ENCODE measurements at regions not wholly inside any gene's neighbourhood (a gene's known extent, or its start where the extent isn't known, plus 50 kb on each side); places are given as distances from the start of the nearest gene placed in this dataset.

DNA sequence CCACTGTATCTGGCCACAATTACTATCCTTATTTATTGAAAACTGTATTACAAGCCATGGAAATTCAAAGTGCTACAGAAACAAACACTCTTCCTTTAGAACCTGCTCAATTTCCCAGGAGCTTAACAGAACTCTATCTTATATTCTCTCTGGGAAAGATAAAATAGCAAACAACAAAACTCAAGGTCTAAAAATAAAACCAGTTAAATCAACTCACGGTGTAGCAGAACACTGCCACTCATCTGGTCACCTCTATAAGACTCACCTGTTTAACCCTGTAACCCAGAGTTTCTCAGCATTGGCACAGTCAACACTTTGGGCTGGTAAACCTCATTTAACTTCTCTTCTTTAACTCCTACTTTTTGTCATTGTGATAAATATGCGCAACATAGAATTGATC is 348.9 kb downstream of the DCHS2 start:
- TF ChIP-seq, protein P1, sequence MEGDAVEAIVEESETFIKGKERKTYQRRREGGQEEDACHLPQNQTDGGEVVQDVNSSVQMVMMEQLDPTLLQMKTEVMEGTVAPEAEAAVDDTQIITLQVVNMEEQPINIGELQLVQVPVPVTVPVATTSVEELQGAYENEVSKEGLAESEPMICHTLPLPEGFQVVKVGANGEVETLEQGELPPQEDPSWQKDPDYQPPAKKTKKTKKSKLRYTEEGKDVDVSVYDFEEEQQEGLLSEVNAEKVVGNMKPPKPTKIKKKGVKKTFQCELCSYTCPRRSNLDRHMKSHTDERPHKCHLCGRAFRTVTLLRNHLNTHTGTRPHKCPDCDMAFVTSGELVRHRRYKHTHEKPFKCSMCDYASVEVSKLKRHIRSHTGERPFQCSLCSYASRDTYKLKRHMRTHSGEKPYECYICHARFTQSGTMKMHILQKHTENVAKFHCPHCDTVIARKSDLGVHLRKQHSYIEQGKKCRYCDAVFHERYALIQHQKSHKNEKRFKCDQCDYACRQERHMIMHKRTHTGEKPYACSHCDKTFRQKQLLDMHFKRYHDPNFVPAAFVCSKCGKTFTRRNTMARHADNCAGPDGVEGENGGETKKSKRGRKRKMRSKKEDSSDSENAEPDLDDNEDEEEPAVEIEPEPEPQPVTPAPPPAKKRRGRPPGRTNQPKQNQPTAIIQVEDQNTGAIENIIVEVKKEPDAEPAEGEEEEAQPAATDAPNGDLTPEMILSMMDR (IDR thresholded peaks at IDR 0.05): no peak
- no peak for TF ChIP-seq POLR2A (IDR thresholded peaks at IDR 0.05)

All from lower leg skin (tissue), 3 donors.